Left lung (tissue), 4 donors: ENCODE measurements at regions not wholly inside any gene's neighbourhood (a gene's known extent, or its start where the extent isn't known, plus 50 kb on each side); places are given as distances from the start of the nearest gene placed in this dataset.
"Not testable (repeated sequence)": the region's sequence is repeated elsewhere in the genome, so short reads cannot be mapped to it uniquely, and the experiment has no call there.

Source experiments
- ATAC-seq: fragments of 200-7000 bp; cut with Tn5 transposase; one replicate; pipeline ENCODE4 v1.9.1; 2020; ENCODE audit warnings: moderate library complexity
- DNase-seq, 4 donors: peaks; one replicate each; pipeline ENCODE4 v3.0.0-alpha.2; 2013 to 2020
- H3K27ac ChIP-seq, 2 donors: fragments of 200-600 bp; sonication (generic) in 1 of 2; one replicate each; pipeline versions ENCODE4 v1.5.0 to v1.8.0; 2020 to 2021
- H3K27me3 ChIP-seq, 2 donors: fragments of 200-600 bp; sonication (generic) in 1 of 2; one replicate each; pipeline versions ENCODE4 v1.5.0 to v1.8.0; 2020 to 2021
- H3K36me3 ChIP-seq, 2 donors: fragments of 200-600 bp; sonication (generic) in 1 of 2; one replicate each; pipeline versions ENCODE4 v1.5.0 to v1.8.0; 2020 to 2021
- H3K4me1 ChIP-seq, 2 donors: fragments of 200-600 bp; one replicate each; pipeline ENCODE4 v1.8.0; 2021
- H3K4me3 ChIP-seq, 2 donors: fragments of 200-600 bp; sonication (generic) in 1 of 2; one replicate each; pipeline versions ENCODE4 v1.5.0 to v1.8.0; 2020 to 2021; ENCODE audit warnings: mild to moderate bottlenecking in 1 of 2
- H3K9me3 ChIP-seq, 2 donors: fragments of 200-600 bp; sonication (generic) in 1 of 2; one replicate each; pipeline versions ENCODE4 v1.5.0 to v1.8.0; 2020 to 2021
- CTCF ChIP-seq, 2 donors: fragments of 200-600 bp; sonication (generic) in 1 of 2; IDR thresholded peaks; one replicate each; pipeline versions ENCODE4 v1.5.0 to v1.8.0; 2021; ENCODE audit warnings: antibody characterized with exemption in 2 of 2
- intact Hi-C, 2 donors: fragments of 100-400 bp; cut with DNase I; formaldehyde crosslinking; loops; one replicate each; pipeline versions ENCODE4 v1.11.2 to v1.14.2; 2022
- donor health status: DM: no; HTN: yes; CAD: no.
- donor health status: DM: no; HTN: no; CAD: no.

DNA sequence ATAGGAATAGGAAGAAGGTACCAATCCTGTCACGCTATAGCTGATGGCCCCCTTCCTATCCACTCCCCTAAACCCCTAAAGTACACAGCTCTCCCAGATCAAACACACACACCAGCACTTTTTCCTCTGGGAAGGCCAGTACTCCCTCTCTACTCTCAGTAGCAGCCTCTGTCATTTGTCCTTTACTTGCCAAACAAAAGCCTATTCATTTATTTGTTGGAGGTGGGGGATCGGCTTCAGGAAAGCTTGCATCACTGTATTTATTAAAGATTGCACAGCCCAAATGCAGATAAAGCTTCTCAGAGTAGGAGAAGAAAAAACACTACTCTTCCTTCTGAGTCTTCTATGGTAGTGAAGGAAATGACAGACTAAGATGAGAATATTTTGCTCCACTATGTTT, 429.7 kb upstream of the RASGRP1 start:
- no peak for TF ChIP-seq CTCF (IDR thresholded peaks at IDR 0.05)
- no peak for DNase-seq
- Histone ChIP-seq H3K27ac (no peak overlapping the region), H3K36me3 (no peaks in the 10 kb centered on the region), H3K9me3 (no peaks in the 10 kb centered on the region), H3K4me3 (no peak overlapping the region), H3K27me3 (no peaks in the 10 kb centered on the region), H3K4me1 (peaks cover 0 to 6% of the 10 kb centered on the region in 2 donors)
- intact Hi-C loops, result loop anchor here in 1 of 2 donors (10.0 kb wide), 1 partner anchor 180 kb away; no protein-coding TSS in a partner anchor
- ATAC-seq, result no peak

GRCh38 chr15:38996111-38996631, 431.6 kb upstream of the RASGRP1 start:
- DNase-seq (peak in 2 of 4 donors; percentile 59 to 60), ATAC-seq (peak; percentile 46)
- Histone ChIP-seq H3K27me3 (no peaks in the 10 kb centered on the region), H3K4me1 (peaks cover 0 to 6% of the 10 kb centered on the region in 2 donors), H3K27ac (no peak overlapping the region), H3K36me3 (no peaks in the 10 kb centered on the region), H3K4me3 (no peak overlapping the region), H3K9me3 (no peaks in the 10 kb centered on the region)
- intact Hi-C loops, result loop anchor here in 1 of 2 donors (10.0 kb wide), 1 partner anchor 181 kb away; no protein-coding TSS in a partner anchor
- TF ChIP-seq CTCF (IDR thresholded peaks at IDR 0.05), result no peak

GRCh38 chr15:38997841-38998240, 433.2 kb upstream of the RASGRP1 start:
- no peak overlapping the region for H3K4me3 ChIP-seq
- DNase-seq (no peak), ATAC-seq (no peak)
- intact Hi-C loops, result loop anchor here in 1 of 2 donors (10.0 kb wide), 1 partner anchor 183 kb away; no protein-coding TSS in a partner anchor
- no peak for TF ChIP-seq CTCF (IDR thresholded peaks at IDR 0.05)
- no peak overlapping the region for H3K27ac ChIP-seq
- H3K4me1 ChIP-seq, result peaks cover 0 to 6% of the 10 kb centered on the region in 2 donors
- no peaks in the 10 kb centered on the region for H3K27me3 ChIP-seq
- no peaks in the 10 kb centered on the region for H3K9me3 ChIP-seq
- H3K36me3 ChIP-seq, result no peaks in the 10 kb centered on the region

GRCh38 chr15:39000008-39000734, 435.6 kb upstream of the RASGRP1 start:
- TF ChIP-seq CTCF (IDR thresholded peaks at IDR 0.05), result no peak
- no peaks in the 10 kb centered on the region for H3K36me3 ChIP-seq
- no peaks in the 10 kb centered on the region for H3K9me3 ChIP-seq
- H3K27ac ChIP-seq, result no peak overlapping the region
- intact Hi-C loops, result no loop called here
- ATAC-seq, result no peak
- peaks cover 0 to 6% of the 10 kb centered on the region in 2 donors for H3K4me1 ChIP-seq
- no peak for DNase-seq
- H3K27me3 ChIP-seq, result no peaks in the 10 kb centered on the region
- H3K4me3 ChIP-seq, result no peak overlapping the region

GRCh38 chr15:39009740-39010139, 445.1 kb upstream of the RASGRP1 start:
- ATAC-seq (no peak), DNase-seq (no peak)
- intact Hi-C loops, result no loop called here

GRCh38 chr15:39011066-39011465, 446.5 kb upstream of the RASGRP1 start:
- intact Hi-C loops, ATAC-seq, H3K27me3 ChIP-seq, H3K4me1 ChIP-seq, H3K27ac ChIP-seq, H3K4me3 ChIP-seq, H3K36me3 ChIP-seq, DNase-seq: not testable (repeated sequence)
- H3K9me3 ChIP-seq, result peaks cover 0 to 28% of the 10 kb centered on the region in 2 donors

More at GRCh38 chr15:39009740-39010139, 445.1 kb upstream of the RASGRP1 start:
- H3K9me3 ChIP-seq, result peaks cover 0 to 30% of the 10 kb centered on the region in 2 donors
- H3K27ac ChIP-seq, result no peak overlapping the region
- H3K27me3 ChIP-seq, result no peaks in the 10 kb centered on the region
- no peak overlapping the region for H3K4me3 ChIP-seq
- no peak for TF ChIP-seq CTCF (IDR thresholded peaks at IDR 0.05)
- no peaks in the 10 kb centered on the region for H3K36me3 ChIP-seq
- no peaks in the 10 kb centered on the region for H3K4me1 ChIP-seq
